WTC11 (cell line): ENCODE measurements at regions not wholly inside any gene's neighbourhood (a gene's known extent, or its start where the extent isn't known, plus 50 kb on each side); places are given as distances from the start of the nearest gene placed in this dataset.

ENCODE experiments used
- ATAC-seq: fragments of 200-7000 bp; cut with Tn5 transposase; 2 replicates; pipeline ENCODE4 v1.10.0; 2021; ENCODE audit warnings: mild to moderate bottlenecking, moderate library complexity
- CTCF ChIA-PET: fragments of 300-600 bp; sonication (Branson Sonifier 250); formaldehyde crosslinking; loops from one replicate; lab custom pipeline; 2021; ENCODE audit warnings: antibody characterized with exemption; lab: Charles Lee
- POLR2A ChIA-PET: fragments of 350-600 bp; sonication (Branson Sonifier 250); formaldehyde crosslinking; loops from one replicate; lab custom pipeline; 2021; ENCODE audit warnings: antibody characterized with exemption; lab: Charles Lee
- DNase-seq: peaks from one replicate; pipeline ENCODE4 v3.0.0; 2021; ENCODE audit warnings: low spot score
- H3K27ac Mint-ChIP-seq: 2 replicates; pipeline ENCODE4 v1.8.0; 2021; ENCODE audit warnings: mixed read lengths
- H3K27me3 Mint-ChIP-seq: 2 replicates; pipeline ENCODE4 v1.8.0; 2021; ENCODE audit warnings: low read depth, mild to moderate bottlenecking, moderate library complexity, mixed read lengths
- H3K36me3 Mint-ChIP-seq: 2 replicates; pipeline ENCODE4 v1.8.0; 2021; ENCODE audit warnings: mixed read lengths
- H3K4me1 Mint-ChIP-seq: 2 replicates; pipeline ENCODE4 v1.8.0; 2022; ENCODE audit warnings: mixed read lengths
- H3K4me3 Mint-ChIP-seq: 2 replicates; pipeline ENCODE4 v1.8.0; 2021; ENCODE audit warnings: mild to moderate bottlenecking, moderate library complexity, mixed read lengths
- H3K9me3 Mint-ChIP-seq: 2 replicates; pipeline ENCODE4 v1.8.0; 2021; ENCODE audit warnings: mixed read lengths
- ATF1 ChIP-seq: sonication (generic); formaldehyde crosslinking; IDR thresholded peaks from 2 replicates; pipeline ENCODE4 v1.8.1; 2023; ENCODE audit warnings: mild to moderate bottlenecking, moderate library complexity, missing genetic modification reagents
- CREB1 ChIP-seq: sonication (generic); formaldehyde crosslinking; IDR thresholded peaks from 2 replicates; pipeline ENCODE4 v1.8.0; 2023; ENCODE audit warnings: mild to moderate bottlenecking, missing genetic modification reagents
- ELF4 ChIP-seq: sonication (generic); formaldehyde crosslinking; IDR thresholded peaks from 2 replicates; pipeline ENCODE4 v1.8.1; 2022; ENCODE audit warnings: low read depth, mild to moderate bottlenecking, moderate library complexity, missing genetic modification reagents
- FOXK1 ChIP-seq: sonication (generic); formaldehyde crosslinking; IDR thresholded peaks from 2 replicates; pipeline ENCODE4 v1.8.0; 2022; ENCODE audit warnings: mild to moderate bottlenecking, moderate library complexity, missing genetic modification reagents
- GABPB1 ChIP-seq: sonication (generic); formaldehyde crosslinking; IDR thresholded peaks from 2 replicates; pipeline ENCODE4 v1.8.1; 2023; ENCODE audit warnings: mild to moderate bottlenecking, missing genetic modification reagents
- JAZF1 ChIP-seq: fragments of 250-450 bp; sonication (Bioruptor Pico); IDR thresholded peaks from 2 replicates; pipeline ENCODE4 v1.9.0; 2021; ENCODE audit warnings: moderate library complexity, mild to moderate bottlenecking, inconsistent platforms
- MXD4 ChIP-seq: fragments of 250-450 bp; sonication (Bioruptor Pico); IDR thresholded peaks from 2 replicates; pipeline ENCODE4 v1.8.0; 2021; ENCODE audit warnings: mild to moderate bottlenecking, moderate library complexity, borderline replicate concordance
- NFATC4 ChIP-seq: fragments of 250-450 bp; sonication (Bioruptor Pico); IDR thresholded peaks from 2 replicates; pipeline ENCODE4 v1.9.0; 2021; ENCODE audit warnings: mild to moderate bottlenecking
- NFE2L1 ChIP-seq: sonication (generic); formaldehyde crosslinking; IDR thresholded peaks from 2 replicates; pipeline ENCODE4 v1.8.1; 2023; ENCODE audit warnings: missing genetic modification reagents
- NFYB ChIP-seq: sonication (generic); formaldehyde crosslinking; conservative IDR thresholded peaks from 2 replicates; pipeline ENCODE4 v1.8.0; 2022; ENCODE audit warnings: low read depth, missing genetic modification reagents
- OVOL2 ChIP-seq: fragments of 250-450 bp; sonication (Bioruptor Pico); IDR thresholded peaks from 2 replicates; pipeline ENCODE4 v1.9.0; 2021; ENCODE audit warnings: mild to moderate bottlenecking, borderline replicate concordance
- PRRX2 ChIP-seq: fragments of 250-450 bp; sonication (Bioruptor Pico); IDR thresholded peaks from 2 replicates; pipeline ENCODE4 v1.8.0; 2021; ENCODE audit warnings: mild to moderate bottlenecking
- SP1 ChIP-seq: sonication (generic); formaldehyde crosslinking; conservative IDR thresholded peaks from 2 replicates; pipeline ENCODE4 v1.8.1; 2022; ENCODE audit warnings: missing genetic modification reagents
- TCF7 ChIP-seq: sonication (generic); formaldehyde crosslinking; IDR thresholded peaks from 2 replicates; pipeline ENCODE4 v1.8.0; 2022; ENCODE audit warnings: mild to moderate bottlenecking, low read depth, missing genetic modification reagents, moderate library complexity
- TEAD1 ChIP-seq: sonication (generic); formaldehyde crosslinking; IDR thresholded peaks from 2 replicates; pipeline ENCODE4 v1.8.0; 2022; ENCODE audit warnings: mild to moderate bottlenecking, missing genetic modification reagents
- TEAD4 ChIP-seq: sonication (generic); formaldehyde crosslinking; IDR thresholded peaks from 2 replicates; pipeline ENCODE4 v1.8.0; 2022; ENCODE audit warnings: mild to moderate bottlenecking, missing genetic modification reagents
- TP53 ChIP-seq: sonication (generic); formaldehyde crosslinking; IDR thresholded peaks from 2 replicates; pipeline ENCODE4 v1.8.1; 2023; ENCODE audit warnings: mild to moderate bottlenecking, missing genetic modification reagents
- ZNF671 ChIP-seq: fragments of 250-450 bp; sonication (Bioruptor Pico); IDR thresholded peaks from 2 replicates; pipeline ENCODE4 v1.8.0; 2021; ENCODE audit warnings: mild to moderate bottlenecking
- TF ChIP-seq, protein P1 (sequence below): sonication (generic); formaldehyde crosslinking; IDR thresholded peaks from 2 replicates; pipeline ENCODE4 v1.8.1; 2023; ENCODE audit warnings: mild to moderate bottlenecking, missing genetic modification reagents, moderate library complexity
- TF ChIP-seq, protein P2 (sequence below): fragments of 250-450 bp; sonication (Bioruptor Pico); IDR thresholded peaks from 2 replicates; pipeline ENCODE4 v1.9.0; 2021; ENCODE audit warnings: moderate library complexity, mild to moderate bottlenecking, inconsistent platforms, borderline replicate concordance
- TF ChIP-seq, protein P3 (sequence below): sonication (generic); formaldehyde crosslinking; IDR thresholded peaks from 2 replicates; pipeline ENCODE4 v1.8.1; 2023; ENCODE audit warnings: mild to moderate bottlenecking, missing genetic modification reagents
- TF ChIP-seq, protein P4 (sequence below): sonication (generic); formaldehyde crosslinking; IDR thresholded peaks from 2 replicates; pipeline ENCODE4 v1.8.0; 2022; ENCODE audit warnings: mild to moderate bottlenecking, missing genetic modification reagents
- TF ChIP-seq, protein P5 (sequence below): sonication (generic); formaldehyde crosslinking; IDR thresholded peaks from 2 replicates; pipeline ENCODE4 v1.8.0; 2022; ENCODE audit warnings: mild to moderate bottlenecking, missing genetic modification reagents
- TF ChIP-seq, protein P6 (sequence below): sonication (generic); formaldehyde crosslinking; IDR thresholded peaks from 2 replicates; pipeline ENCODE4 v1.8.0; 2022; ENCODE audit warnings: mild to moderate bottlenecking, missing genetic modification reagents

DNA sequence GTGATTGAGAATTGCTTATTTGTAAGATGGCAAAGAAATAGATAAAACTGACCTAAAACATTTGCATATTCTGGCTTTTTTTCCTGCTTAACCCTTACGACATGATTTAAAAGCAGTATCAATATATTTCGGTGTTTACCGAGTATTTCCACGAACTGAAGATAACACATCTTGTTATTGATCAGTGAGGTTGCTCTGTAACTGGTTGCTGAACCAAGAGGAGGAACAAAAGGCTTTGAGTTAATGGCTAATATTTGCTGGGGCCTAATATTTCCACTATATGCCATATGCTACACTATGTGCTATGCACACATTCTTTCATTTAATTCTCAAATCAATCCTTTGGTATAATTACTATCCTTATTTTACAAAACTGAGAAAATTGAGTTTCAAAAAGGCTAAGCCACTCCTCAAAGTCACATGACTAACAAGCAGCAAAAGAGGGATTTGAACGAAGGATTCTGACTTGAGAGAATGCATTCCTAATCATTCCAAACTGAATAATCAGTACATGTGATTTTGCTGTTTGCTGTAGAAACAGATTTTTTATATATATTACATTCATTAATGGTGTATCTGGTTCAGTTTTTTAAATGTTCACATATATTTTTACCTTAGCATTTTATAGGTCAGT lies 346.0 kb downstream of the USP25 start:
- no peak for TF ChIP-seq NFATC4
- TF ChIP-seq SP1 (CRISPR knock-in tag), result no peak
- TF ChIP-seq PRRX2 (CRISPR knock-in tag), result no peak
- TF ChIP-seq, all 79 proteins: peak for 0
- H3K4me3 Mint-ChIP-seq, result no peak overlapping the region
- DNase-seq (no peak), ATAC-seq (no peak)
- H3K27me3 Mint-ChIP-seq, result no peaks in the 10 kb centered on the region
- H3K27ac Mint-ChIP-seq, result no peak overlapping the region
- peaks cover 4% of the 10 kb centered on the region for H3K4me1 Mint-ChIP-seq
- H3K9me3 Mint-ChIP-seq, result no peaks in the 10 kb centered on the region
- POLR2A ChIA-PET, result no interaction called here
- CTCF ChIA-PET, result no interaction called here
- H3K36me3 Mint-ChIP-seq, result no peaks in the 10 kb centered on the region

DNA sequence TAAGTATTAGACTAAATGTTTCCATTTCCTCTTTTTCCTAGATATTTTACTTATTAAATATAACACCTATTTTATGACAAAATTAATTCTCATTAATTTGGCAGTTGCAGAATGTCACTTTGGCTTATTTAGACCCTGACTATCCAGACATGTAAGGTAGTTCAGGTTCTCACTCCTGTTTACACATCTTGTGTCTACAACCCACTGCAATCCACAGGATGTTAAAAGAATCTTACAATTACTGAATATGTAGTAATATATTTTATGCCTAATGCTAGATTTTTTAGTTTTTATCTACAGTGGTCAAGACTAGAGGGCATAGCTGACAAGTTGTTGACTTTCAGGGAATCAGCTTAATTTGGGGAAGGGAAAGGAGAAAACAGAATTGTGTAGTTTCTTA lies 346.7 kb downstream of the USP25 start:
- ChIA-PET CTCF (no interaction called here), POLR2A (no interaction called here)
- H3K9me3 Mint-ChIP-seq, result no peaks in the 10 kb centered on the region
- no peaks in the 10 kb centered on the region for H3K4me1 Mint-ChIP-seq
- ATAC-seq (no peak), DNase-seq (no peak)
- TF ChIP-seq FOXK1 (CRISPR knock-in tag) (no peak), ZNF671 (no peak)
- TF ChIP-seq, protein P1, sequence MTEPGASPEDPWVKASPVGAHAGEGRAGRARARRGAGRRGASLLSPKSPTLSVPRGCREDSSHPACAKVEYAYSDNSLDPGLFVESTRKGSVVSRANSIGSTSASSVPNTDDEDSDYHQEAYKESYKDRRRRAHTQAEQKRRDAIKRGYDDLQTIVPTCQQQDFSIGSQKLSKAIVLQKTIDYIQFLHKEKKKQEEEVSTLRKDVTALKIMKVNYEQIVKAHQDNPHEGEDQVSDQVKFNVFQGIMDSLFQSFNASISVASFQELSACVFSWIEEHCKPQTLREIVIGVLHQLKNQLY (CRISPR knock-in tag), result no peak
- H3K27me3 Mint-ChIP-seq, result no peaks in the 10 kb centered on the region
- no peak overlapping the region for H3K27ac Mint-ChIP-seq
- no peak overlapping the region for H3K4me3 Mint-ChIP-seq
- no peaks in the 10 kb centered on the region for H3K36me3 Mint-ChIP-seq

DNA sequence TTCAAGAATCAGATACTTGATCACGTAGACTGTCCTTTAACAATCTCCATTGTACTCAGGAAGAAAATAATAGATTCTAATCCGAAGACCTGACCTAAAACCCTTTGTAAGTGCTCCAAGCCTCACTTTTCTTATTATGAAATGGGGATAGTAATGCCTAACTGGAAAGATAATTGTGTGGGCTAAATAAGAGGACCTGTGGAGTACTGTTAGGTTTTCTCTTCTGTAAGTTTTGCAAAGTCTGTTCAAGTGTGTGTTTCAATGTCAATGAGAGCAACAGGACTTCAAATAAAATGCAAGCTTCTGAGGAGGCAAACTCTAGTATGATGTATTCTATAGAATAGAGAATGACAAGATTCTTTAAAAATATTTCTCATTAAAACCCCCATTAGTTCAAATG lies 348.6 kb downstream of the USP25 start:
- H3K4me1 Mint-ChIP-seq, result no peaks in the 10 kb centered on the region
- H3K27ac Mint-ChIP-seq, result no peak overlapping the region
- ChIA-PET CTCF (interaction anchor here (0.8 kb wide), 1 partner anchor 134 kb away, joined by 3 read pairs; no protein-coding TSS in a partner anchor), POLR2A (no interaction called here)
- H3K27me3 Mint-ChIP-seq, result no peaks in the 10 kb centered on the region
- H3K9me3 Mint-ChIP-seq, result no peaks in the 10 kb centered on the region
- ATAC-seq (no peak), DNase-seq (no peak)
- no peaks in the 10 kb centered on the region for H3K36me3 Mint-ChIP-seq
- H3K4me3 Mint-ChIP-seq, result no peak overlapping the region
- TF ChIP-seq, protein P2, sequence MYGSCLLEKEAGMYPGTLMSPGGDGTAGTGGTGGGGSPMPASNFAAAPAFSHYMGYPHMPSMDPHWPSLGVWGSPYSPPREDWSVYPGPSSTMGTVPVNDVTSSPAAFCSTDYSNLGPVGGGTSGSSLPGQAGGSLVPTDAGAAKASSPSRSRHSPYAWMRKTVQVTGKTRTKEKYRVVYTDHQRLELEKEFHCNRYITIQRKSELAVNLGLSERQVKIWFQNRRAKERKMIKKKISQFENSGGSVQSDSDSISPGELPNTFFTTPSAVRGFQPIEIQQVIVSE, result no peak
- TF ChIP-seq TP53 (CRISPR knock-in tag) (no peak), NFYB (CRISPR knock-in tag) (no peak), TCF7 (CRISPR knock-in tag) (no peak), TEAD4 (CRISPR knock-in tag) (no peak), ATF1 (CRISPR knock-in tag) (no peak), MXD4 (CRISPR knock-in tag) (no peak), OVOL2 (no peak), TEAD1 (CRISPR knock-in tag) (no peak), CREB1 (CRISPR knock-in tag) (no peak), JAZF1 (CRISPR knock-in tag) (no peak), ELF4 (CRISPR knock-in tag) (no peak), NFE2L1 (CRISPR knock-in tag) (no peak), GABPB1 (no peak)
- TF ChIP-seq, protein P3, sequence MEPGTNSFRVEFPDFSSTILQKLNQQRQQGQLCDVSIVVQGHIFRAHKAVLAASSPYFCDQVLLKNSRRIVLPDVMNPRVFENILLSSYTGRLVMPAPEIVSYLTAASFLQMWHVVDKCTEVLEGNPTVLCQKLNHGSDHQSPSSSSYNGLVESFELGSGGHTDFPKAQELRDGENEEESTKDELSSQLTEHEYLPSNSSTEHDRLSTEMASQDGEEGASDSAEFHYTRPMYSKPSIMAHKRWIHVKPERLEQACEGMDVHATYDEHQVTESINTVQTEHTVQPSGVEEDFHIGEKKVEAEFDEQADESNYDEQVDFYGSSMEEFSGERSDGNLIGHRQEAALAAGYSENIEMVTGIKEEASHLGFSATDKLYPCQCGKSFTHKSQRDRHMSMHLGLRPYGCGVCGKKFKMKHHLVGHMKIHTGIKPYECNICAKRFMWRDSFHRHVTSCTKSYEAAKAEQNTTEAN (CRISPR knock-in tag), result no peak
- TF ChIP-seq, protein P4, sequence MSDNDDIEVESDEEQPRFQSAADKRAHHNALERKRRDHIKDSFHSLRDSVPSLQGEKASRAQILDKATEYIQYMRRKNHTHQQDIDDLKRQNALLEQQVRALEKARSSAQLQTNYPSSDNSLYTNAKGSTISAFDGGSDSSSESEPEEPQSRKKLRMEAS (CRISPR knock-in tag), result no peak
- TF ChIP-seq, protein P5, sequence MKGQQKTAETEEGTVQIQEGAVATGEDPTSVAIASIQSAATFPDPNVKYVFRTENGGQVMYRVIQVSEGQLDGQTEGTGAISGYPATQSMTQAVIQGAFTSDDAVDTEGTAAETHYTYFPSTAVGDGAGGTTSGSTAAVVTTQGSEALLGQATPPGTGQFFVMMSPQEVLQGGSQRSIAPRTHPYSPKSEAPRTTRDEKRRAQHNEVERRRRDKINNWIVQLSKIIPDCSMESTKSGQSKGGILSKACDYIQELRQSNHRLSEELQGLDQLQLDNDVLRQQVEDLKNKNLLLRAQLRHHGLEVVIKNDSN (CRISPR knock-in tag), result no peak
- TF ChIP-seq, protein P6, sequence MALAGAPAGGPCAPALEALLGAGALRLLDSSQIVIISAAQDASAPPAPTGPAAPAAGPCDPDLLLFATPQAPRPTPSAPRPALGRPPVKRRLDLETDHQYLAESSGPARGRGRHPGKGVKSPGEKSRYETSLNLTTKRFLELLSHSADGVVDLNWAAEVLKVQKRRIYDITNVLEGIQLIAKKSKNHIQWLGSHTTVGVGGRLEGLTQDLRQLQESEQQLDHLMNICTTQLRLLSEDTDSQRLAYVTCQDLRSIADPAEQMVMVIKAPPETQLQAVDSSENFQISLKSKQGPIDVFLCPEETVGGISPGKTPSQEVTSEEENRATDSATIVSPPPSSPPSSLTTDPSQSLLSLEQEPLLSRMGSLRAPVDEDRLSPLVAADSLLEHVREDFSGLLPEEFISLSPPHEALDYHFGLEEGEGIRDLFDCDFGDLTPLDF (CRISPR knock-in tag), result no peak
